Small intestine (tissue), 7 donors: ENCODE measurements at regions not wholly inside any gene's neighbourhood (a gene's known extent, or its start where the extent isn't known, plus 50 kb on each side); places are given as distances from the start of the nearest gene placed in this dataset.

Experiments used
- DNase-seq, 2 donors: peaks; one replicate each; pipeline versions ENCODE4 v3.0.0 to v3.0.0-alpha.2; 2013
- FAIRE-seq: peaks from 2 replicates; lab custom pipeline; 2012; peaks lifted over from hg19 to GRCh38; lab: Jason Lieb, UNC
- H3K27ac ChIP-seq, 3 donors: one replicate each; pipeline ENCODE4 v1.5.1; 2013; ENCODE audit warnings: low read length in 2 of 3, mild to moderate bottlenecking in 2 of 3, control low read depth in 1 of 3, inconsistent platforms in 1 of 3, low read depth in 1 of 3, moderate library complexity in 1 of 3
- H3K27me3 ChIP-seq, 3 donors: one replicate each; pipeline ENCODE4 v1.6.1; 2013; ENCODE audit warnings: low read length in 3 of 3, inconsistent platforms in 1 of 3; ENCODE audit not compliant: control insufficient read depth in 3 of 3, insufficient read depth in 3 of 3
- H3K36me3 ChIP-seq, 3 donors: one replicate each; pipeline ENCODE4 v1.6.1; 2013; ENCODE audit warnings: low read length in 3 of 3, inconsistent platforms in 1 of 3, low read depth in 1 of 3, mild to moderate bottlenecking in 1 of 3, moderate library complexity in 1 of 3; ENCODE audit not compliant: control insufficient read depth in 3 of 3, insufficient read depth in 2 of 3
- H3K4me1 ChIP-seq, 3 donors: one replicate each; pipeline ENCODE4 v1.6.1; 2013; ENCODE audit warnings: low read length in 2 of 3, inconsistent platforms in 1 of 3, low read depth in 1 of 3, mild to moderate bottlenecking in 1 of 3, moderate library complexity in 1 of 3; ENCODE audit not compliant: control insufficient read depth in 3 of 3, insufficient read depth in 2 of 3
- H3K4me3 ChIP-seq, 3 donors: one replicate each; pipeline ENCODE4 v1.5.1; 2013; ENCODE audit warnings: low read length in 3 of 3, control low read depth in 1 of 3, inconsistent platforms in 1 of 3, low read depth in 1 of 3, mild to moderate bottlenecking in 1 of 3, moderate library complexity in 1 of 3
- H3K9me3 ChIP-seq, 2 donors: one replicate each; pipeline ENCODE4 v1.6.1; 2013; ENCODE audit warnings: low read depth in 1 of 2, low read length in 1 of 2; ENCODE audit not compliant: control insufficient read depth in 2 of 2, insufficient read depth in 1 of 2
- WGBS, 3 donors: extraction: QIAGEN DNeasy Blood & Tissue Kit; methylation state at CpG; one replicate each; pipeline ENCODE4 v1.1.7; 2013; 5-methylcytosine and 5-hydroxymethylcytosine counted together
- donor health status: healthy with polysubstance abuse.
- donor health status: control.
- donor health status: control.
- donor health status: Bipolar disorder and iron deficiency.
- donor health status: healthy.

- 53 to 74% (median 64%) methylated on average over 2 of the region's 2 CpGs for WGBS, 3 donors
- Histone ChIP-seq H3K27me3 (peaks cover 0 to 12% (median 0%) of the 10 kb centered on the region in 3 donors), H3K27ac (no peak overlapping the region), H3K36me3 (no peaks in the 10 kb centered on the region), H3K4me1 (peaks cover 0 to 7% (median 2%) of the 10 kb centered on the region in 3 donors), H3K9me3 (no peaks in the 10 kb centered on the region), H3K4me3 (no peak overlapping the region)
- no peak for FAIRE-seq
- DNase-seq = no peak
Observed at GRCh38 chr18:34981487-34981886, 59.7 kb upstream of the MAPRE2 start.

- no peaks in the 10 kb centered on the region for H3K4me1 ChIP-seq
- H3K36me3 ChIP-seq = no peaks in the 10 kb centered on the region
- H3K27me3 ChIP-seq = no peaks in the 10 kb centered on the region
- H3K27ac ChIP-seq = no peak overlapping the region
- WGBS, 3 donors = 84 to 85% (median 84%) methylated on average over 2 of the region's 2 CpGs
- no peak for DNase-seq
- FAIRE-seq = no peak
- H3K9me3 ChIP-seq = no peaks in the 10 kb centered on the region
- H3K4me3 ChIP-seq = no peak overlapping the region
Observed at GRCh38 chr18:34985963-34986362, 55.2 kb upstream of the MAPRE2 start.

DNA sequence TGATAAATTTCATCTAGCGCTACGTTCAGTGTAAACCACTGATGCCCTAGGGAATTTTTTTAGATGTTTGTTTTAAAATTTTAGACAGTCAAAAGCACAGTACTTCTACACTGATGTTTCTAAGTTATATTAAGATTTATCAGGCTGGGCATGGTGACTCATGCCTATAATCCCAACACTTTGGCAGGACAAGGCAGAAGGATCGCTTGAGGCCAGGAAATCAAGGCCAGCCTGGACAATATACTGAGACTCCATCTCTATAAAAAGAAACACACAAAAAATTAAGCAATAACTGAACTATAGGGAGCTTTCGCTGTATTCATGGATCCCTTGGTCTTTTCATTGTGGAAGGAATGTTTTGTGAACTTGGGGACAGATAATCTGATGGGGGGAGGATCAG is 50.6 kb upstream of the MAPRE2 start:
- DNase-seq (no peak), FAIRE-seq (no peak)
- Histone ChIP-seq H3K4me1 (no peaks in the 10 kb centered on the region), H3K27ac (no peak overlapping the region), H3K36me3 (no peaks in the 10 kb centered on the region), H3K9me3 (no peaks in the 10 kb centered on the region), H3K4me3 (no peak overlapping the region), H3K27me3 (no peaks in the 10 kb centered on the region)
- 69 to 91% (median 85%) methylated on average over 4 of the region's 4 CpGs for WGBS, 3 donors

DNA sequence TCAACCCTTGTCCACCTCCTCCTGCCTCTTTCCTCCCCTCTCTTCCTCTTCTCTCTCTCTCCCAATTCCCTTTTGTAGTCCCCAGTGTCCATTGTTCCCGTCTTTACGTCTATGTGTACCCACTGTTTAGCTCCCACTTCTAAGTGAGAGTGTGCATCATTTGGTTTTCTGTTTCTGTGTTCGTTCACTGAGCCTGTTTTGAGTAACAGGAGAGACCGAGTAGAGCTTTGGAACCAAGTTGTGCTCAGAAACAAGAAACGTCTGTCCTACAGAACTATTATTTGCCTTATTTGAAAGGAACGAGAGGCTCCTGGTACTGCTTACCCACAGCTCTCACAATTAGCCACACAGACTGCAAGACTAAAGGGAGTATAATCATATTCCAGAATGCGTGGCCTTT is 50.1 kb upstream of the MAPRE2 start:
- no peaks in the 10 kb centered on the region for H3K4me1 ChIP-seq
- no peak overlapping the region for H3K27ac ChIP-seq
- 92 to 93% (median 92%) methylated on average over 7 of the region's 7 CpGs for WGBS, 3 donors

More for the DNA sequence above, 50.1 kb upstream of the MAPRE2 start:
- Histone ChIP-seq H3K4me3 (no peak overlapping the region), H3K36me3 (no peaks in the 10 kb centered on the region), H3K9me3 (no peaks in the 10 kb centered on the region), H3K27me3 (no peaks in the 10 kb centered on the region)
- no peak for FAIRE-seq
- DNase-seq = no peak
